HUES6 (cell line): ENCODE measurements at regions not wholly inside any gene's neighbourhood (a gene's known extent, or its start where the extent isn't known, plus 50 kb on each side); places are given as distances from the start of the nearest gene placed in this dataset.

Source experiments
- H3K27ac ChIP-seq: 2 replicates; pipeline ENCODE4 v1.7.0; 2013; ENCODE audit warnings: low read depth, mild to moderate bottlenecking, low read length, inconsistent platforms
- H3K27me3 ChIP-seq: 2 replicates; pipeline ENCODE4 v1.6.1; 2013; ENCODE audit warnings: low read length; ENCODE audit not compliant: control insufficient read depth, insufficient read depth
- H3K36me3 ChIP-seq: 2 replicates; pipeline ENCODE4 v1.6.1; 2013; ENCODE audit warnings: low read length; ENCODE audit not compliant: control insufficient read depth, insufficient read depth
- H3K4me1 ChIP-seq: 2 replicates; pipeline ENCODE4 v1.6.1; 2013; ENCODE audit warnings: low read length; ENCODE audit not compliant: control insufficient read depth, insufficient read depth
- H3K4me3 ChIP-seq: 2 replicates; pipeline ENCODE4 v1.5.1; 2013; ENCODE audit warnings: low read depth, low read length
- H3K9ac ChIP-seq: one replicate; pipeline ENCODE4 v1.6.1; 2013; ENCODE audit warnings: mild to moderate bottlenecking, low read length
- H3K9me3 ChIP-seq: 2 replicates; pipeline ENCODE4 v1.6.1; 2013; ENCODE audit warnings: low read depth, low read length; ENCODE audit not compliant: control insufficient read depth, insufficient read depth

- no peaks in the 10 kb centered on the region for H3K27me3 ChIP-seq
- no peaks in the 10 kb centered on the region for H3K36me3 ChIP-seq
- H3K9me3 ChIP-seq = no peaks in the 10 kb centered on the region
- no peak overlapping the region for H3K27ac ChIP-seq
- H3K4me1 ChIP-seq = peaks cover 5% of the 10 kb centered on the region; the same call in 1 of the 2 replicates
- no peak overlapping the region for H3K4me3 ChIP-seq
- H3K9ac ChIP-seq = no peak overlapping the region
Observed at GRCh38 chr20:4613718-4614620, 72.3 kb upstream of the PRNP start.

- H3K4me1 ChIP-seq = peaks cover 5% of the 10 kb centered on the region; the same call in 1 of the 2 replicates
- H3K9ac ChIP-seq = no peak overlapping the region
Observed at GRCh38 chr20:4613184-4613583, 73.1 kb upstream of the PRNP start.

GRCh38 chr20:4610871-4611270 is 75.4 kb upstream of the PRNP start:
- peaks cover 5% of the 10 kb centered on the region; the same call in 1 of the 2 replicates for H3K4me1 ChIP-seq
- no peaks in the 10 kb centered on the region for H3K27me3 ChIP-seq
- H3K27ac ChIP-seq = no peak overlapping the region
- H3K4me3 ChIP-seq = no peak overlapping the region
- H3K9ac ChIP-seq = no peak overlapping the region
- no peaks in the 10 kb centered on the region for H3K36me3 ChIP-seq
- H3K9me3 ChIP-seq = no peaks in the 10 kb centered on the region

More at GRCh38 chr20:4613184-4613583, 73.1 kb upstream of the PRNP start:
- Histone ChIP-seq H3K27ac (no peak overlapping the region), H3K9me3 (no peaks in the 10 kb centered on the region), H3K4me3 (no peak overlapping the region), H3K36me3 (no peaks in the 10 kb centered on the region), H3K27me3 (no peaks in the 10 kb centered on the region)

- no peak overlapping the region for H3K27ac ChIP-seq
- H3K9me3 ChIP-seq = no peaks in the 10 kb centered on the region
- no peaks in the 10 kb centered on the region for H3K36me3 ChIP-seq
- H3K9ac ChIP-seq = no peak overlapping the region
- no peak overlapping the region for H3K4me3 ChIP-seq
- peaks cover 5% of the 10 kb centered on the region; the same call in 1 of the 2 replicates for H3K4me1 ChIP-seq
- no peaks in the 10 kb centered on the region for H3K27me3 ChIP-seq
Observed at GRCh38 chr20:4609511-4609910, 76.7 kb upstream of the PRNP start.

- H3K9me3 ChIP-seq = no peaks in the 10 kb centered on the region
- no peaks in the 10 kb centered on the region for H3K36me3 ChIP-seq
- no peak overlapping the region for H3K9ac ChIP-seq
- H3K4me1 ChIP-seq = peaks cover 5% of the 10 kb centered on the region; the same call in 1 of the 2 replicates
- H3K27me3 ChIP-seq = no peaks in the 10 kb centered on the region
- no peak overlapping the region for H3K4me3 ChIP-seq
- H3K27ac ChIP-seq = no peak overlapping the region
Observed at GRCh38 chr20:4608861-4609260, 77.4 kb upstream of the PRNP start.

- no peak overlapping the region for H3K27ac ChIP-seq
- H3K27me3 ChIP-seq = peaks cover 3% of the 10 kb centered on the region; the same call in 1 of the 2 replicates
- peaks cover 5% of the 10 kb centered on the region; the same call in 1 of the 2 replicates for H3K4me1 ChIP-seq
- H3K4me3 ChIP-seq = no peak overlapping the region
- no peaks in the 10 kb centered on the region for H3K36me3 ChIP-seq
- H3K9me3 ChIP-seq = no peaks in the 10 kb centered on the region
- H3K9ac ChIP-seq = no peak overlapping the region
Observed at GRCh38 chr20:4607287-4607713, 79.0 kb upstream of the PRNP start.

- Histone ChIP-seq H3K4me1 (peaks cover 5% of the 10 kb centered on the region; the same call in 1 of the 2 replicates), H3K27me3 (peaks cover 3% of the 10 kb centered on the region; the same call in 1 of the 2 replicates), H3K36me3 (no peaks in the 10 kb centered on the region), H3K9ac (no peak overlapping the region), H3K4me3 (no peak overlapping the region), H3K27ac (no peak overlapping the region), H3K9me3 (no peaks in the 10 kb centered on the region)
Observed at GRCh38 chr20:4606051-4606450, 80.2 kb upstream of the PRNP start.

- Histone ChIP-seq H3K9ac (no peak overlapping the region), H3K4me1 (peaks cover 5% of the 10 kb centered on the region; the same call in 1 of the 2 replicates), H3K4me3 (no peak overlapping the region), H3K27ac (no peak overlapping the region), H3K36me3 (no peaks in the 10 kb centered on the region), H3K27me3 (peaks cover 3% of the 10 kb centered on the region; the same call in 1 of the 2 replicates), H3K9me3 (no peaks in the 10 kb centered on the region)
Observed at GRCh38 chr20:4605166-4605565, 81.1 kb upstream of the PRNP start.

- Histone ChIP-seq H3K27ac (no peak overlapping the region), H3K27me3 (peaks cover 3% of the 10 kb centered on the region; the same call in 1 of the 2 replicates), H3K4me1 (peaks cover 3% of the 10 kb centered on the region; the same call in 1 of the 2 replicates), H3K9ac (no peak overlapping the region), H3K9me3 (no peaks in the 10 kb centered on the region), H3K36me3 (no peaks in the 10 kb centered on the region), H3K4me3 (no peak overlapping the region)
Observed at GRCh38 chr20:4604580-4604979, 81.7 kb upstream of the PRNP start.

GRCh38 chr20:4603724-4604123 is 82.5 kb upstream of the PRNP start:
- Histone ChIP-seq H3K36me3 (no peaks in the 10 kb centered on the region), H3K9me3 (no peaks in the 10 kb centered on the region)

GRCh38 chr20:4602297-4602631 is 84.0 kb upstream of the PRNP start:
- Histone ChIP-seq H3K4me1 (no peaks in the 10 kb centered on the region), H3K27ac (no peak overlapping the region), H3K36me3 (no peaks in the 10 kb centered on the region), H3K9ac (no peak overlapping the region), H3K4me3 (no peak overlapping the region), H3K27me3 (peaks cover 3% of the 10 kb centered on the region; the same call in 1 of the 2 replicates), H3K9me3 (no peaks in the 10 kb centered on the region)

More at GRCh38 chr20:4603724-4604123, 82.5 kb upstream of the PRNP start:
- Histone ChIP-seq H3K4me1 (no peaks in the 10 kb centered on the region), H3K27me3 (peaks cover 3% of the 10 kb centered on the region; the same call in 1 of the 2 replicates), H3K9ac (no peak overlapping the region), H3K4me3 (no peak overlapping the region), H3K27ac (no peak overlapping the region)
